Osteocyte (in vitro differentiated cells): ENCODE measurements at regions not wholly inside any gene's neighbourhood (a gene's known extent, or its start where the extent isn't known, plus 50 kb on each side); places are given as distances from the start of the nearest gene placed in this dataset.

ENCODE experiments used
- DNase-seq: peaks from one replicate; pipeline ENCODE4 v3.0.0; 2021; ENCODE audit warnings: mixed read lengths; ENCODE audit not compliant: unreplicated experiment; ENCODE audit errors: extremely low spot score
- H3K27ac Mint-ChIP-seq: one replicate; pipeline ENCODE4 v1.8.0; 2021; ENCODE audit warnings: mild to moderate bottlenecking, mixed read lengths; ENCODE audit not compliant: unreplicated experiment
- H3K27me3 Mint-ChIP-seq: one replicate; pipeline ENCODE4 v1.8.0; 2021; ENCODE audit warnings: mixed read lengths; ENCODE audit not compliant: unreplicated experiment
- H3K36me3 Mint-ChIP-seq: one replicate; pipeline ENCODE4 v1.8.0; 2021; ENCODE audit warnings: mixed read lengths; ENCODE audit not compliant: unreplicated experiment
- H3K4me1 Mint-ChIP-seq: one replicate; pipeline ENCODE4 v1.8.0; 2021; ENCODE audit warnings: mixed read lengths; ENCODE audit not compliant: unreplicated experiment
- H3K4me3 Mint-ChIP-seq: one replicate; pipeline ENCODE4 v1.8.0; 2021; ENCODE audit warnings: mild to moderate bottlenecking, moderate library complexity, mixed read lengths; ENCODE audit not compliant: unreplicated experiment
- H3K9me3 Mint-ChIP-seq: one replicate; pipeline ENCODE4 v1.8.0; 2021; ENCODE audit warnings: mixed read lengths; ENCODE audit not compliant: unreplicated experiment
- TF ChIP-seq, protein P1 (sequence below): fragments of 200-600 bp; sonication (generic); IDR thresholded peaks from 2 replicates; pipeline ENCODE4 v1.5.0; 2021; ENCODE audit warnings: antibody characterized with exemption, mild to moderate bottlenecking, moderate library complexity

DNA sequence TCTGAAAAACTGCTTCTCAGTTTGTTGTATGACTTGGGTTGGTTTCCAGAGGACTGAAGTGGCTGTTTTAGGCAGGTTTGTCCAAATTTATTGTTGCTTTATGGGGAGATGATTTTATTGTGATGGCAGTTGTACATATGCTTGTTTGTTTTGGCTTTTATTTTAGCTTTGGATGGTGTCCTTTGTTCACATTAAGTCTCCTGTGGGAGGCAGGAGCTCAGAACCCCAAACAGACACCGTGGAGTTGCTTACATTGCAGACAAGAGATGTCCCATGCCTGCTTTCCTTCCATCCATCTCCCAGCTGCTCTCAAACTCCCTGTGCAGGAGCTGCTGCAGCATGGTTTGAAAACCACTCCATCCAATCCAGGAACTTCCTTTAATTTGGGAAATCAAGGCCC is 414.7 kb downstream of the LPIN1 start:
- no peak for DNase-seq
- Mint-ChIP-seq H3K27me3 (no peaks in the 10 kb centered on the region), H3K9me3 (peaks cover 8% of the 10 kb centered on the region), H3K36me3 (peaks cover 6% of the 10 kb centered on the region), H3K4me1 (peaks cover 22% of the 10 kb centered on the region), H3K27ac (no peak overlapping the region), H3K4me3 (no peak overlapping the region)
- TF ChIP-seq, protein P1, sequence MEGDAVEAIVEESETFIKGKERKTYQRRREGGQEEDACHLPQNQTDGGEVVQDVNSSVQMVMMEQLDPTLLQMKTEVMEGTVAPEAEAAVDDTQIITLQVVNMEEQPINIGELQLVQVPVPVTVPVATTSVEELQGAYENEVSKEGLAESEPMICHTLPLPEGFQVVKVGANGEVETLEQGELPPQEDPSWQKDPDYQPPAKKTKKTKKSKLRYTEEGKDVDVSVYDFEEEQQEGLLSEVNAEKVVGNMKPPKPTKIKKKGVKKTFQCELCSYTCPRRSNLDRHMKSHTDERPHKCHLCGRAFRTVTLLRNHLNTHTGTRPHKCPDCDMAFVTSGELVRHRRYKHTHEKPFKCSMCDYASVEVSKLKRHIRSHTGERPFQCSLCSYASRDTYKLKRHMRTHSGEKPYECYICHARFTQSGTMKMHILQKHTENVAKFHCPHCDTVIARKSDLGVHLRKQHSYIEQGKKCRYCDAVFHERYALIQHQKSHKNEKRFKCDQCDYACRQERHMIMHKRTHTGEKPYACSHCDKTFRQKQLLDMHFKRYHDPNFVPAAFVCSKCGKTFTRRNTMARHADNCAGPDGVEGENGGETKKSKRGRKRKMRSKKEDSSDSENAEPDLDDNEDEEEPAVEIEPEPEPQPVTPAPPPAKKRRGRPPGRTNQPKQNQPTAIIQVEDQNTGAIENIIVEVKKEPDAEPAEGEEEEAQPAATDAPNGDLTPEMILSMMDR, result no peak

DNA sequence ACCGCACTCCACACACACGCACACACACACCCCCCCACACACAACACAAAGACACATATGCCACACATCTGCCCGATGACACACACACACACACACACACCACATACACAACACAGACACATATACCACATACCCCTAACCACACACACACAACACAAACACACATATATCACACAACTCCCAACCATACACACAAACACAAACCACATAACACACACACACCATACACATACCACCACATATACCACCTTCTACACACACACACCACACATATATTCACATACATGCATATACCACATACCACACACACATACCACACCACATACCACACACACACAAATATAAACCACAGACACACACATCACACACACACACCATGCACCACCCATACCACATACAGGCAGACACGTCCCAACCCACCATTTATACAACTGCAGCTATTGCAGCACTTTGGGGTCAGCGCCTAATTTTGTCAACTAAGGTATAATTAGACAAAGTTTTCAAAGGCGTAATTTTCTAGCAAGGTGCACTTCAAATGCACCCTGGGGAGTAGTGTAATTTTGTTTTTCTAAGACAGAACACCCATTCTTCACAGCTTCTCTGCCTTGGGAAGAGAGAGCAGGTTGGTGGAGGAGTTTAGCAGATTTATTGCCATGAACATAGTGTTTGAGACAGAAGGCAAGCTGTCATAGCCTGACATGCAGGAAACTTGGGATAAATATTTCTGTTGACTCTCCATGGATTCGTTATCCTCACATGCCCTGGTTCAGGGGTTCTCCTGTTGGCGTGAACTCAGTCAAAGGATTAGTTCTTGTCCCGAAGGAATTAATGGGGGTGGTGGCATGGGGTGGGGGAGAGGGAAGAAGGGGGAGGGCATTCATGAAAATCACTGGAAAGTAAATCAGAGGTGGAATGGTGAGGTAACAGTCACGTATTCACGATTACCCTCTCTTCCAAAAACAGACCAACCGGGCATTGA is 416.1 kb downstream of the LPIN1 start:
- peaks cover 6% of the 10 kb centered on the region for H3K36me3 Mint-ChIP-seq
- H3K4me1 Mint-ChIP-seq, result peaks cover 12% of the 10 kb centered on the region
- H3K4me3 Mint-ChIP-seq, result no peak overlapping the region
- no peak overlapping the region for H3K27ac Mint-ChIP-seq
- DNase-seq, result no peak
- TF ChIP-seq, protein P1, result no peak
- peaks cover 8% of the 10 kb centered on the region for H3K9me3 Mint-ChIP-seq
- no peaks in the 10 kb centered on the region for H3K27me3 Mint-ChIP-seq

DNA sequence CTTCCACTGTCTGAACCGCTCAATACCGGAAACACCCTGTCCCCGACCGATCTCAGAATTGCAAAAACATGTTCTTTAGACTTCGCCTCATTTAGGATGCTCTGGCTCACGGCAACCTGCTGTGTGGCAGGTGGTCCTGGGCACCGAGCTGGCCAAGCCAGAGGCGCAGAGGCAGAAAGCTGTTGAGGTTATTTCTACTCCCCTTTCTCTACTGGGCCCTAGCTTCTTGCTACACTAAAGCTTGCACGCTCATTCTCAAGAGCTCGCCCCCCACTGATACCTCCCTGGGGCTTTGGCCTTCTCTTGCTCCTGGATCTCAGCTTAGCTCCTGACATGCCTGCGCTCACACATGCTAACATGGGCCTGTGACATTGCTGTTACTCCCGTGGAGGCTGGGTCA is 417.4 kb downstream of the LPIN1 start:
- TF ChIP-seq, protein P1, result no peak
- Mint-ChIP-seq H3K36me3 (peaks cover 4% of the 10 kb centered on the region), H3K4me1 (peaks cover 15% of the 10 kb centered on the region), H3K4me3 (no peak overlapping the region), H3K9me3 (peaks cover 8% of the 10 kb centered on the region), H3K27me3 (no peaks in the 10 kb centered on the region), H3K27ac (peak overlapping the region; percentile 4)
- DNase-seq, result no peak

DNA sequence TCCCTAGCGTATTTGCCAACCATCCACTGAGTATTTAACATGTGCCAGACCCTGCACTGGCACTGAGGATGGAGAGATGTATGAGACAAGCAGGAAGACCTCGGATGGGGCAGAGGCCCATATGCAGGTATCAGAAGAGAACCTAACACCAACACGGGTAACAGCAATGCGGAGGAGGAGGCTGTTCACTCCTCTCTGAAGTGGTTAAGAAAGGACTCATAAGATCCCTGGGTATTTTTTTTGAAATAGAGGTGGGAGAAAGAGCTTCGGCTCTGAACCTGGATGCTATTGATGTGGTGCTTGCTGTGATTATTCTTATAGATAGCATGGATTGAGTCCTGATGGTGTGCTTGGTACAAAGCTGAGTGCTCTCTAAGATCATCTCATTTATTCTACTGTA is 418.3 kb downstream of the LPIN1 start:
- no peak overlapping the region for H3K27ac Mint-ChIP-seq
- TF ChIP-seq, protein P1, result no peak
- DNase-seq, result no peak
- no peak overlapping the region for H3K4me3 Mint-ChIP-seq
- no peaks in the 10 kb centered on the region for H3K27me3 Mint-ChIP-seq
- peaks cover 2% of the 10 kb centered on the region for H3K36me3 Mint-ChIP-seq
- H3K9me3 Mint-ChIP-seq, result peaks cover 5% of the 10 kb centered on the region
- H3K4me1 Mint-ChIP-seq, result peaks cover 23% of the 10 kb centered on the region

DNA sequence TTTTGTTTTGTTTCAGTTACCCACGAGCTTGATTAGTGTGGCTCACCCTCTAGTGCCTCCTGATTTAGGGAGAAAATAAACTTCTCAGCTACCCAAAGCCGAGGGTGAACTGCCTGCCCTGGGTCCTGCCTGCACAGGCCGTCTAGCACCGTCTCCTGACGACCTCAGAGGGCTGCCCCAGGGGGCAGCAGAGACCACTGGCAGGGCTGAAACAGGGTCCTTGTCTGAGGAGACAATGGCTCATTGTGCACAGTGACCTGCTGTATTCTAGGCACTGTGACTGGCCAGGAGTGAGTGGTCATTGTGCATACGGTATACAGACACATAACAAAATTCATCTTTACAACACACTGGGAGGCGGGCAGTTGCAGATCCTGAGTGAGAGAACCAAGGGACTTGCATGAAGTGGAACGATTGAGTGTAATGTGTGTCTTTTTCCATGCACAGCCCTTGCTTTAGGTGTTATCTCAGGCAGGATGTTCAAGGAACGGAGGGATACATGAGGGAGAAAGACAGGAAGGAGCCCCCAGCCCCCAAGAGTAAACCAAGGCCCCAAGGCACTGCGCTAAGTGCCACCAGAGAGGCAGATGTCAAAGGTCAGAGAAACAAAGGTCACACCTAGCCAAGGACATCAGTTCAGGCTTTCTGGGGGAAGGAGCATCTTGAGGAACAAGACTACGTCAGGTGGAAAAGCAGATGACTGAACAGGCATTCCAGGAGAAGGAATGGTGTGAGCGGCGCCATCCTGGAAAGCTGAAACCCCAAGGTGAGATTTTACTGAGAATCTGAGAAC is 421.3 kb downstream of the LPIN1 start:
- Mint-ChIP-seq H3K36me3 (no peaks in the 10 kb centered on the region), H3K27me3 (no peaks in the 10 kb centered on the region), H3K4me3 (no peak overlapping the region), H3K9me3 (no peaks in the 10 kb centered on the region), H3K4me1 (peaks cover 27% of the 10 kb centered on the region), H3K27ac (no peak overlapping the region)
- TF ChIP-seq, protein P1, result no peak
- DNase-seq, result no peak
